SK-N-SH treated with all-trans-retinoic acid at 6 μM for 48 hours (cell line): ENCODE measurements at regions not wholly inside any gene's neighbourhood (a gene's known extent, or its start where the extent isn't known, plus 50 kb on each side); places are given as distances from the start of the nearest gene placed in this dataset.

Source experiments
- ATAC-seq: fragments of 200-7000 bp; cut with Tn5 transposase; 3 replicates; pipeline ENCODE4 v1.9.1; 2020; ENCODE audit warnings: mild to moderate bottlenecking, moderate library complexity
- ARNTL ChIP-seq: fragments of 450-650 bp; formaldehyde crosslinking; IDR thresholded peaks from 2 replicates; pipeline ENCODE4 v1.5.0; 2020; ENCODE audit warnings: low read depth, mild to moderate bottlenecking, moderate library complexity, borderline replicate concordance
- BACH2 ChIP-seq: fragments of 250-450 bp; sonication (Bioruptor Pico); IDR thresholded peaks from 2 replicates; pipeline ENCODE4 v1.9.0; 2021; ENCODE audit warnings: mild to moderate bottlenecking, borderline replicate concordance
- CREB5 ChIP-seq: fragments of 250-450 bp; sonication (Bioruptor Pico); IDR thresholded peaks from 2 replicates; pipeline ENCODE4 v1.5.1; 2020; ENCODE audit warnings: low read depth, mild to moderate bottlenecking, moderate library complexity
- CSDC2 ChIP-seq: fragments of 250-450 bp; sonication (Bioruptor Pico); IDR thresholded peaks from 2 replicates; pipeline ENCODE4 v1.5.0; 2020; ENCODE audit warnings: mild to moderate bottlenecking, moderate library complexity
- CSRNP3 ChIP-seq: fragments of 250-450 bp; sonication (Bioruptor Pico); IDR thresholded peaks from 2 replicates; pipeline ENCODE4 v1.5.1; 2021; ENCODE audit warnings: mild to moderate bottlenecking, moderate library complexity
- ESRRG ChIP-seq: fragments of 250-450 bp; sonication (Bioruptor Pico); IDR thresholded peaks from 2 replicates; pipeline ENCODE4 v1.6.1; 2021; ENCODE audit warnings: mild to moderate bottlenecking
- GLIS3 ChIP-seq: fragments of 250-450 bp; sonication (Bioruptor Pico); IDR thresholded peaks from 2 replicates; pipeline ENCODE4 v1.5.0; 2020; ENCODE audit warnings: mild to moderate bottlenecking, moderate library complexity
- OSR1 ChIP-seq: fragments of 250-450 bp; sonication (Bioruptor Pico); IDR thresholded peaks from 2 replicates; pipeline ENCODE4 v1.8.0; 2022; ENCODE audit warnings: moderate library complexity, mild to moderate bottlenecking, inconsistent platforms
- PATZ1 ChIP-seq: fragments of 250-450 bp; sonication (Bioruptor Pico); IDR thresholded peaks from 2 replicates; pipeline ENCODE4 v1.8.0; 2020; ENCODE audit warnings: mild to moderate bottlenecking, moderate library complexity, borderline replicate concordance
- POU6F1 ChIP-seq: fragments of 250-450 bp; sonication (Bioruptor Pico); IDR thresholded peaks from 2 replicates; pipeline ENCODE4 v1.8.0; 2021; ENCODE audit warnings: low read depth, mild to moderate bottlenecking, moderate library complexity, borderline replicate concordance
- PPARA ChIP-seq: fragments of 250-450 bp; sonication (Bioruptor Pico); IDR thresholded peaks from 2 replicates; pipeline ENCODE4 v1.5.0; 2020; ENCODE audit warnings: mild to moderate bottlenecking, borderline replicate concordance
- RARB ChIP-seq: fragments of 250-450 bp; sonication (Bioruptor Pico); IDR thresholded peaks from 2 replicates; pipeline ENCODE4 v1.8.0; 2021; ENCODE audit warnings: mild to moderate bottlenecking, moderate library complexity
- SNAI2 ChIP-seq: fragments of 250-450 bp; sonication (Bioruptor Pico); IDR thresholded peaks from 2 replicates; pipeline ENCODE4 v1.5.0; 2020; ENCODE audit warnings: mild to moderate bottlenecking, moderate library complexity
- TCF4 ChIP-seq: fragments of 250-450 bp; sonication (Bioruptor Pico); IDR thresholded peaks from 2 replicates; pipeline ENCODE4 v1.8.0; 2021; ENCODE audit warnings: mild to moderate bottlenecking, moderate library complexity, borderline replicate concordance
- TOX ChIP-seq: fragments of 250-450 bp; sonication (Bioruptor Pico); IDR thresholded peaks from 2 replicates; pipeline ENCODE4 v1.8.0; 2021; ENCODE audit warnings: mild to moderate bottlenecking, moderate library complexity, borderline replicate concordance
- TSHZ2 ChIP-seq: fragments of 250-450 bp; sonication (Bioruptor Pico); IDR thresholded peaks from 2 replicates; pipeline ENCODE4 v1.5.0; 2020; ENCODE audit warnings: mild to moderate bottlenecking, moderate library complexity
- ZC3H10 ChIP-seq: fragments of 250-450 bp; sonication (Bioruptor Pico); IDR thresholded peaks from 2 replicates; pipeline ENCODE4 v1.5.1; 2021; ENCODE audit warnings: mild to moderate bottlenecking, moderate library complexity
- ZFP3 ChIP-seq: fragments of 250-450 bp; sonication (Bioruptor Pico); IDR thresholded peaks from 2 replicates; pipeline ENCODE4 v1.5.0; 2020; ENCODE audit warnings: mild to moderate bottlenecking, moderate library complexity
- ZFP30 ChIP-seq: fragments of 450-650 bp; formaldehyde crosslinking; IDR thresholded peaks from 2 replicates; pipeline ENCODE4 v1.5.0; 2022; ENCODE audit warnings: mild to moderate bottlenecking, moderate library complexity
- ZNF565 ChIP-seq: fragments of 450-650 bp; formaldehyde crosslinking; conservative IDR thresholded peaks from 2 replicates; pipeline ENCODE4 v1.5.0; 2020; ENCODE audit warnings: low read depth, mild to moderate bottlenecking, moderate library complexity
- ZNF70 ChIP-seq: fragments of 450-650 bp; formaldehyde crosslinking; IDR thresholded peaks from 2 replicates; pipeline ENCODE4 v1.5.0; 2020; ENCODE audit warnings: mild to moderate bottlenecking, moderate library complexity
- ZNF8 ChIP-seq: fragments of 450-650 bp; formaldehyde crosslinking; IDR thresholded peaks from 2 replicates; pipeline ENCODE4 v1.5.0; 2020; ENCODE audit warnings: mild to moderate bottlenecking, moderate library complexity

GRCh38 chr13:84962849-84963248, 836.4 kb downstream of the SLITRK6 start:
- ATAC-seq: no peak
- TF ChIP-seq ZFP3 (CRISPR knock-in tag): no peak
- TF ChIP-seq ZNF565 (CRISPR knock-in tag): no peak
- TF ChIP-seq ARNTL (CRISPR knock-in tag): no peak
- no peak for TF ChIP-seq CSDC2 (CRISPR knock-in tag)
- TF ChIP-seq BACH2 (CRISPR knock-in tag): no peak
- TF ChIP-seq ESRRG (CRISPR knock-in tag): no peak
- no peak for TF ChIP-seq ZC3H10 (CRISPR knock-in tag)
- no peak for TF ChIP-seq ZFP30
- no peak for TF ChIP-seq SNAI2 (CRISPR knock-in tag)
- TF ChIP-seq CSRNP3 (CRISPR knock-in tag): no peak
- no peak for TF ChIP-seq RARB
- no peak for TF ChIP-seq PPARA (CRISPR knock-in tag)
- no peak for TF ChIP-seq TCF4

- TF ChIP-seq CSRNP3 (CRISPR knock-in tag): no peak
- no peak for TF ChIP-seq POU6F1 (CRISPR knock-in tag)
- TF ChIP-seq SNAI2 (CRISPR knock-in tag): no peak
- TF ChIP-seq ZC3H10 (CRISPR knock-in tag): no peak
- TF ChIP-seq PPARA (CRISPR knock-in tag): no peak
- TF ChIP-seq GLIS3: no peak
- TF ChIP-seq TSHZ2 (CRISPR knock-in tag): no peak
- TF ChIP-seq TOX (CRISPR knock-in tag): no peak
- TF ChIP-seq OSR1 (CRISPR knock-in tag): no peak
- TF ChIP-seq ESRRG (CRISPR knock-in tag): no peak
- TF ChIP-seq ZFP30: no peak
- TF ChIP-seq CREB5 (CRISPR knock-in tag): no peak
- TF ChIP-seq ZNF70 (CRISPR knock-in tag): no peak
- no peak for TF ChIP-seq ZNF8 (CRISPR knock-in tag)
- TF ChIP-seq PATZ1 (CRISPR knock-in tag): no peak
- ATAC-seq: no peak
Measured at GRCh38 chr13:84962141-84962750, 837.0 kb downstream of the SLITRK6 start.
